RKO (cell line): ENCODE measurements at regions not wholly inside any gene's neighbourhood (a gene's known extent, or its start where the extent isn't known, plus 50 kb on each side); places are given as distances from the start of the nearest gene placed in this dataset.
"Not testable (repeated sequence)": the region's sequence is repeated elsewhere in the genome, so short reads cannot be mapped to it uniquely, and the experiment has no call there.

ENCODE experiments used
- DNase-seq: peaks from one replicate; pipeline ENCODE4 v3.0.0-alpha.2; 2016; ENCODE audit warnings: low spot score

- DNase-seq, result not testable (repeated sequence)
Measured at GRCh38 chrX:67213686-67214085, 330.1 kb upstream of the AR start.

GRCh38 chrX:67207912-67208311 lies 335.9 kb upstream of the AR start:
- DNase-seq, result no peak

DNA sequence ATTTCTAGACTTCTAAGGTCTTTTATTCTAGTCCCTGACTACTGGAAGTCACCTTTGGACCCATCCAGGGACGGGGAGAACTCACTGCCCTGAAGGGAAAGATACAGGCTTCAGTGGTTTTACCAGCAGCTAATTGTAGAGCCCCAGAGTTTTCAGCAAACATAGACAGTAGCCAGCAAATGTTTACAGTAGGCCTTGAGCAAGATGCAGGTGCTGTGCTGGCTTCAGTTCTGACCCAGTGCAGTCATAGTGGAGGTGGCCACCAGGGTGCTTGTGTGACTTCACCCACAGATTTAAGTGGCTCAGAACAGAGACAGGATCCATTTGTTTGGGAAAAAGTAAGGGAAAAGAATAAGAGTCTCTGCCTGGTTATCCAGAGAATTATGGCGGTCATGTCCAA lies 384.4 kb upstream of the AR start:
- DNase-seq, result no peak

GRCh38 chrX:67114635-67115034 lies 429.2 kb upstream of the AR start:
- no peak for DNase-seq

- no peak for DNase-seq
Measured at GRCh38 chrX:67105758-67106116, 438.1 kb upstream of the AR start.

- no peak for DNase-seq
Measured at GRCh38 chrX:67104982-67105757, 438.7 kb upstream of the AR start.

- no peak for DNase-seq
Measured at GRCh38 chrX:67100031-67100884, 443.6 kb upstream of the AR start.

GRCh38 chrX:67094061-67094460 lies 449.8 kb upstream of the AR start:
- no peak for DNase-seq

DNA sequence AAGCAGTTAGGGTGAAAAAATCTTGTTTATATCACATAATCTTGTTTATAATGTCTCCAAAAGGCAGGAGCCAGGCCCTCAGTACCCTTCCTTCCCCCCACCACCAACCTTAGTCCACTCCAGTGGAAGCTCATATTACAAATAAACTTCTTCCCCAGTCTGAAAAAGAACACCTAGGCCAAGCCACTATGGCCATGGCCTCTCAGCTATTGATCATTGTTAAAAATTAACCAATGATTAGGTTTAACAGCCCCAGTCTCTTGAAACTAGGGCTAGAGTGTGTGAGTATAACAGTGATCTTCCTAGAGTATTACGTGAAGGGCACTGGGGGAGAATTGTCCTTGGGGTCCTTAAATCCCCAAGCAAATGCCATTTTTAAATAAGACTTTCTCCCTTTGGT lies 411.9 kb upstream of the EDA2R start:
- DNase-seq, result no peak

GRCh38 chrX:67044866-67045265 lies 406.0 kb upstream of the EDA2R start:
- DNase-seq, result no peak

DNA sequence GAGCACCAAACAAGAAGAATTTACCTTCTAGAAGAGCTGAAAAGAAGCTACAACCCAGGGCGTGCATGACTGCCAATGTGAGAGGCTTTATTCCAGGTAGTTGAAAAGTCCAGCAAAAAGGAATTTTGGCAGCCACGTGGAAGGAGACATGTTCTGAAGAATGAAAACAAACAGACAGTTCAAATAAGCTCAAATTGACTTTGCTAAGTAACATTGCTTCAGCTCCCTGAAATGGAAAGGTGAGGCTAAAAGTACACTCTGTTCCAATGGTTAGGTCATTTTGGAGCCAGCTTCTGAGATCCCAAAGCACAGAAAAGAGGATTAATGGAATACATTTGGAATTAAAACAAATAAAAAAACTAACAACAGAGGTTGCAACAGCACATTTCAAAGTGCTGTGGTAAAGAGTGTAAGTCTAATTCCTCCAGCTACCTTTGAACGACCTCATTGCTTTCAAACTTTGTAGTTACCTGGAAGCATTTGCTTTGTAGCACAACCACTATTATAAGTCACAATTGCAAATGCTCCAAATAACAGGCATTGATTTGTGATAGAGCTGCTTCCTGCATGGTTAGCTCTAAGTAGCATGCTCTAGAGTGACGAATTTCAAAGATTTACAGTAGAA lies 405.3 kb upstream of the EDA2R start:
- no peak for DNase-seq

DNA sequence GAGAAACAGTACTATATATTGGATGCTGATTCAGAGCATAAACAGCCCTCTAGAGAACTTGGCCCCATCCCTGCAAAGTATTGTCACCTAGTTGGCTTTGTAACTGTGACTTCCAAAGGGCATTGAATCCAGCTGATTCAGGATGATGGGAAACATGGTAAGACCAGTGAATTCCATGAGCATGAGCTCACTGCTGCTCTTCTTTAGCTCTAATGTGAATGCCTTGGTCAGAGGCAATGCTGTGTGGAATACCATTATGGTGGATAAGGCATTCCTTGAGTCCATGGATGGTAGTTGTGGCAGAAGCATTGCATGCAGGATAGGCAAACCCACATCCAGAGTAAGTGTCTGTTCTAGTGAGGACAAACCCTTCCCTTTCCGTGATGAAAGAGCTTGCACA lies 365.6 kb upstream of the EDA2R start:
- DNase-seq, result no peak

DNA sequence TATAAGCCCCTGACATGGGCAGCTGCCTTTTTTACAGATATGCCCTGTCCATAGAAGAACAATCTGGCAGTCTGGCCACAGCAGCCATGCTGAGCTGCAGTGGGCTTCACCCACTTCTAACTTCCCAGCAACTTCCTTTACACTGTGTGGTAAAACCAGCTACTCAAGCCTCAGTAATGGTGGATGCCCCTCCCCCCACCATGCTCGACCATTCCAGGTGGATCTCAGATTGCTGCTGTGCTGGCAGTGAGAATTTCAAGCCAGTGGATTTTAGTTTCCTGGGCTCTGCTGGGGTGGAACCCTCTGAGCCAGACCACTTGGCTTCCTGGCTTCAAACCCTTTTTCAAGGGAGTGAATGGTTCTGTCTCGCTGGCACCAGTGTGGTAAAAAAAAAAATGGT lies 355.9 kb upstream of the EDA2R start:
- no peak for DNase-seq

- not testable (repeated sequence) for DNase-seq
Measured at GRCh38 chrX:66992077-66992476, 353.2 kb upstream of the EDA2R start.

DNA sequence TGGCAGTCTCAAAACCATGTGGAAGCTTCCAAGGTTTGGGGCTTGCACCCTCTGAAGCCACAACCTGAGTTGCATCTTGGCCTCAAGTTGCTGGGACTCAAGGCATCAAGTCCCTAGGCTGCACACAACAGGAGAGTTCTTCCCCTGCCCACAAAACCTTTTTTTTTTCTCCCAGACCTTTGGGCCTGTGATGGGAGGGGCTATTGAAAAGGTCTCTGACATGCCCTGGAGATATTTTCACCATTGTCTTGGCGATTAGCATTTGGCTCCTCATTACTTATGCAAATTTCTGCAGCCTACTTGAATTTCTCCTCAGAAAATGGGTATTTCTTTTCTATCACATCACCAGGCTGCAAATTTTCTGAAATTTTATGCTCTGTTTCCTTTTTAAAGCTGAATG lies 349.5 kb upstream of the EDA2R start:
- no peak for DNase-seq

DNA sequence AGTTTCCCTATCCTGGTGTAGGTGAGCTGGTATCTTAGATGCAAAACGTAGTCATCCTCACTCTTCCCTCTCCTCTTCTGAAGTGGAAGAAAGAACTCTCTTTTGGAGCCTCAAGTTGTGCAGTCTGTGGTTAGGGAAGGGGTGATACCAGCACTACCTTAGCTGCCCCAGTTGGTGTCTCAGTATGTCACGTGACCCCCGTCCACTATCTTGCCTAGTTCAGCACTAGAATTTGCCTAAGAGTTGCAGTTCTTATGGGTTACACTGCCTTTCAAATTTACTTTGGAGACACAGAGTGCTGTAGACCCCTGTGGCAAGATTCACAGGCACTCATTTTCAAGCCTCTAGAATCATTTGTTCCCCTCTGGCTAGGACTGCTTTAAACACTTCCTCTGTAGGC lies 322.8 kb upstream of the EDA2R start:
- DNase-seq, result no peak

DNA sequence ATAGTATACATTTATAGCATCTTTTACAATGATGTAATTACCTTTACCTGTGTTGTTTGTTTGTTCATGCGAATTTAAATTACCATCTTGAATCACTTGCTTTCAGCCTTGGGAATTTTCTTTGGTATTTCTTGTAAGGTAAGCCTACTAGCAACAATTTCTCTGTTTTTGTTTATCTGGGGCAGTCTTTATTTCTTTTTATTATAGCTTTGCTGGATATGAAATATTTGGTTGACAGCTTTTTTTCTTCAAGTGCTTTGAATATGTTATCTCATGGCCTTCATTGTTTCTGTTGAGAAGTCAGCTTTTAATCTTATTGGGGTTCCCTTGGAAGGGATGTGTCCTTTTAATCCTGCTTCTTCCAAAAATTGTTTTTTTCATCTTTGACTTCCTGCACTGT lies 292.8 kb upstream of the EDA2R start:
- no peak for DNase-seq

DNA sequence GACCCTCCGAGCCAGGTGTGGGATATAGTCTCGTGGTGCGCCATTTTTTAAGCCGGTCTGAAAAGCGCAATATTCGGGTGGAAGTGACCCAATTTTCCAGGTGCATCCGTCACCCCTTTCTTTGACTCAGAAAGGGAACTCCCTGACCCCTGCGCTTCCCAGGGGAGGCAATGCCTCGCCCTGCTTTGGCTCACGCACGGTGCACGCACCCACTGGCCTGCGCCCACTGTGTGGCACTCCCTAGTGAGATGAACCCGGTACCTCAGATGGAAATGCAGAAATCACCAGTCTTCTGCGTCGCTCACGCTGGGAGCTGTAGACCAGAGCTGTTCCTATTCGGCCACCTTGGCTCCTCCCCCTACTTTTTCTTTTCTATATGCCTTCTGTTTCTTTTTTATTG lies 291.6 kb upstream of the EDA2R start:
- not testable (repeated sequence) for DNase-seq

- no peak for DNase-seq
Measured at GRCh38 chrX:66920296-66920695, 281.4 kb upstream of the EDA2R start.

- no peak for DNase-seq
Measured at GRCh38 chrX:66919280-66919832, 280.5 kb upstream of the EDA2R start.

DNA sequence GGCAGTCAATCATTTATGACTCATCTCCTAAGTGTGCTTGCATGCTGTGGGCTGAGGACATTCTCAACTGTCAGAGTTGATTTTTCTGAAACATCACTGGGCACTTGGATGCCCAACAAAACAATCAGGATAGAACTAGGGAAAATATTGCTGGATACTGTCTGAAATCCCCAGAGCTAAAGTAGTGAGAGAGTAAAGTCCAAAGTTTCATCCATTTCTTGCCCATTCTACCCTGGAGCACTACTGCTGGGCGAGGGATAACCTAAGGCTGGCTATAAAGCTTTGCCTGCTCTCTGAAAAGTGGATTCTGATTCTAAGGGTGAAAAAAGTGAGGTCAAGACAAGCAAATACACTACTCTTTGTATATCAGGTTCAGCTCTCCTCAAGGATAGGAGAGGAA lies 279.6 kb upstream of the EDA2R start:
- DNase-seq, result no peak

GRCh38 chrX:66915893-66916292 lies 277.0 kb upstream of the EDA2R start:
- no peak for DNase-seq

DNA sequence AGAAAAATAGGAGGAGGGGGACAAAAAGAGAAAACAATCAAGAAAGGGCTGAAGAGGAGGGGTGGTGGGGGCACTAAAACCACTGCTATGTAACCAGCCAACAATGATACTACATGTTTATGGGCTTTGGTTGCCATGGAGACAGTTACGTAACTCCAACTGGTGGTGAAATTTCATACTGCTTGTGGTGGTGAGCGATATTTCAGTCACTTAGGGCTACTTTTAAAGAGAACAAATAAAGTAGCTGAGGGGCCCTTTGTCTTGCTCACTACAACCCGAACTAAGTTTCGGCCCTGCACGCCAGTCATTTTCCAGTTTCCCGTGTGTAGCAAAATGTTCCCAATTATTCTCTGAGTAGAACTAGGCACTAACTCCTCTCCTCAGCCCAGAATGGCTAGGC lies 275.2 kb upstream of the EDA2R start:
- peak; percentile 29 for DNase-seq
